HUES64 (cell line): ENCODE measurements at regions not wholly inside any gene's neighbourhood (a gene's known extent, or its start where the extent isn't known, plus 50 kb on each side); places are given as distances from the start of the nearest gene placed in this dataset.
"Not testable (repeated sequence)": the region's sequence is repeated elsewhere in the genome, so short reads cannot be mapped to it uniquely, and the experiment has no call there.

ENCODE experiments used
- H3K27ac ChIP-seq: 2 replicates; pipeline ENCODE4 v1.7.0; 2013; ENCODE audit warnings: low read depth, low read length, inconsistent platforms
- H3K27me3 ChIP-seq: 2 replicates; pipeline ENCODE4 v1.6.1; 2013; ENCODE audit warnings: mild to moderate bottlenecking, low read length; ENCODE audit not compliant: insufficient read depth
- H3K36me3 ChIP-seq: 2 replicates; pipeline ENCODE4 v1.6.1; 2013; ENCODE audit warnings: mild to moderate bottlenecking, low read length; ENCODE audit not compliant: insufficient read depth
- H3K4me1 ChIP-seq: 2 replicates; pipeline ENCODE4 v1.6.1; 2013; ENCODE audit warnings: mild to moderate bottlenecking, low read length, moderate library complexity; ENCODE audit not compliant: insufficient read depth
- H3K4me3 ChIP-seq: 2 replicates; pipeline ENCODE4 v1.5.1; 2013; ENCODE audit warnings: mild to moderate bottlenecking, low read length, moderate library complexity
- H3K9ac ChIP-seq: 2 replicates; pipeline ENCODE4 v1.6.1; 2013; ENCODE audit warnings: mild to moderate bottlenecking, low read depth, low read length
- H3K9me3 ChIP-seq: 2 replicates; pipeline ENCODE4 v1.6.1; 2013; ENCODE audit warnings: low read depth, low read length; ENCODE audit not compliant: insufficient read depth
- WGBS: fragments of 150-250, 120-280 bp; methylation state at CpG from one replicate; pipeline ENCODE4 v1.1.7; 2013; ENCODE audit warnings: missing lambda C conversion rate; 5-methylcytosine and 5-hydroxymethylcytosine counted together

- H3K4me3 ChIP-seq = no peak overlapping the region
- H3K36me3 ChIP-seq = no peaks in the 10 kb centered on the region
- no peak overlapping the region for H3K9ac ChIP-seq
- 100% methylated on average over 1 of the region's 1 CpG for WGBS
- no peaks in the 10 kb centered on the region for H3K27me3 ChIP-seq
- H3K4me1 ChIP-seq = no peaks in the 10 kb centered on the region
- H3K27ac ChIP-seq = no peak overlapping the region
- no peaks in the 10 kb centered on the region for H3K9me3 ChIP-seq
Measured at GRCh38 chr5:163846512-163846911, 341.1 kb downstream of the MAT2B start.

- no peaks in the 10 kb centered on the region for H3K27me3 ChIP-seq
- no peak overlapping the region for H3K4me3 ChIP-seq
- peaks cover 11% of the 10 kb centered on the region; the same call in 1 of the 2 replicates for H3K9me3 ChIP-seq
- H3K36me3 ChIP-seq = no peaks in the 10 kb centered on the region
- H3K4me1 ChIP-seq = no peaks in the 10 kb centered on the region
- no peak overlapping the region for H3K9ac ChIP-seq
- no CpG with 5 or more reads among the region's 1 CpG for WGBS
- H3K27ac ChIP-seq = no peak overlapping the region
Measured at GRCh38 chr5:163855754-163856153, 350.3 kb downstream of the MAT2B start.

GRCh38 chr5:163861670-163862069 lies 356.3 kb downstream of the MAT2B start:
- Histone ChIP-seq H3K9me3 (no peaks in the 10 kb centered on the region), H3K36me3 (no peaks in the 10 kb centered on the region), H3K4me1 (no peaks in the 10 kb centered on the region), H3K4me3 (no peak overlapping the region), H3K9ac (no peak overlapping the region), H3K27ac (no peak overlapping the region), H3K27me3 (no peaks in the 10 kb centered on the region)
- 82% methylated on average over 3 of the region's 3 CpGs for WGBS

- Histone ChIP-seq H3K9me3 (no peaks in the 10 kb centered on the region), H3K27ac (no peak overlapping the region), H3K4me3 (no peak overlapping the region), H3K4me1 (no peaks in the 10 kb centered on the region; the same call in 1 of the 2 replicates), H3K9ac (no peak overlapping the region), H3K27me3 (no peaks in the 10 kb centered on the region), H3K36me3 (no peaks in the 10 kb centered on the region)
- WGBS = 100% methylated on average over 1 of the region's 2 CpGs
Measured at GRCh38 chr5:163867324-163867723, 361.9 kb downstream of the MAT2B start.

DNA sequence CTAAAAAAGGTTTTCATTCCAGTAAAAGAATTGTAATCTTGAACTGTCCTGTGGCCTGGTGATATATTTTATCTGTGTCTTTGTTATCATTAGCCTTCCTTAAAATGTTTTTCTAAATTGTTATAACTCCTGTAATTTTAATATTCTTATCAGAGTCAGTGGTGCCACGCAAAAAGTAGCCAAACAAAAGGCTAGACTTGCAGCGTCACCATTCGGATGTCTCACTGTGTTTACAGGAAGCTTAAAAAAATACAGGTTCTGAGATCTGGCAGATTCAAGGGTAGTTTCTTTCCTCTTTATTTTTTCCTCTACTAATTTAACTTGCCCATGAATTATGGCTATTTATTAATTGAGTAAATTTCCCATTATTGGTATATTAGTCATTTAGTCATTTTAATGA lies 362.3 kb downstream of the MAT2B start:
- H3K4me1 ChIP-seq = no peaks in the 10 kb centered on the region; the same call in 1 of the 2 replicates
- 96% methylated on average over 3 of the region's 3 CpGs for WGBS
- H3K36me3 ChIP-seq = no peaks in the 10 kb centered on the region

DNA sequence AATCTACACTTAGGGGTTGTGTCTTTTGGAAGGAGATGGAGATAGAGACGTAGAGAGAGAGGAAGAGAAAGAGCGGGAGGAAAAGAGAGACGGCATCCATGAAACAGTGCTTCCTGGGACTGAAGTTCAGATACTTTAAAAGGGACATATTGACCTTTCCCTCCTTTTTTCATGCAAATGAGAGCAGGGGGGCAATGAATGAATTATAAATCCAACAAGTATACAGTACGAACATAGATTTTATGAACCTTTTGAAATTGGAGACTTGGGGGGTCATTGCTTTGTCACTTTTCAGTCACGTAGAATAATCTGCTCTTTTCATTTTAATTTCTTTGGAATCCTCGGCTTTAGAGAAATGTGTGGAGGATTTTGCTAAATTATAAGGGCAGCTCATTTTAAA lies 364.2 kb downstream of the MAT2B start:
- no peaks in the 10 kb centered on the region; the same call in 1 of the 2 replicates for H3K4me1 ChIP-seq
- H3K27me3 ChIP-seq = no peaks in the 10 kb centered on the region
- WGBS = 92% methylated on average over 6 of the region's 6 CpGs
- H3K9ac ChIP-seq = no peak overlapping the region
- H3K27ac ChIP-seq = no peak overlapping the region
- H3K4me3 ChIP-seq = no peak overlapping the region
- H3K36me3 ChIP-seq = no peaks in the 10 kb centered on the region
- H3K9me3 ChIP-seq = no peaks in the 10 kb centered on the region

More for the DNA sequence above, 362.3 kb downstream of the MAT2B start:
- Histone ChIP-seq H3K27ac (no peak overlapping the region), H3K9me3 (no peaks in the 10 kb centered on the region), H3K27me3 (no peaks in the 10 kb centered on the region), H3K9ac (no peak overlapping the region), H3K4me3 (no peak overlapping the region)

DNA sequence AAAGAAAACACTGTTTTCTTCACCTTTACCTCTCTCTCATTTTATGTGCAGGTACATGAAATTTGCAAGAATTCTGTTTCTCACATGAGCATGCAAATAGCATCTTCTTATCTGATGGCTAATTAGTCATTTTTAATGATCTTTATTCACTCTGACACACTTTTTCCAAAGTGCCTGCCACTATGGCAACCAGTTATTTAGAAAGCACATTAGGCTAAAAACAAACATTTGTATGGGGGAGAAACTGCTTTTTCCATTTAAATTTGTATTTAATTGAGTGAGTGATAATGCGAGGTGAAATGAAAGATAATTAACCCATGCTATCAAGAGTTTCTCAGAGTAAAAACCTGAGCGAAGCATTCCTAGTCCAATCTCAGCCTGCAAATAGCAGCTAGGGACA lies 365.0 kb downstream of the MAT2B start:
- H3K27me3 ChIP-seq = no peaks in the 10 kb centered on the region
- 88% methylated on average over 2 of the region's 2 CpGs for WGBS
- H3K36me3 ChIP-seq = no peaks in the 10 kb centered on the region
- no peak overlapping the region for H3K4me3 ChIP-seq
- H3K9me3 ChIP-seq = no peaks in the 10 kb centered on the region
- no peak overlapping the region for H3K27ac ChIP-seq
- H3K9ac ChIP-seq = no peak overlapping the region
- H3K4me1 ChIP-seq = no peaks in the 10 kb centered on the region; the same call in 1 of the 2 replicates

- H3K4me3 ChIP-seq = no peak overlapping the region
Measured at GRCh38 chr5:163874431-163874830, 369.0 kb downstream of the MAT2B start.

DNA sequence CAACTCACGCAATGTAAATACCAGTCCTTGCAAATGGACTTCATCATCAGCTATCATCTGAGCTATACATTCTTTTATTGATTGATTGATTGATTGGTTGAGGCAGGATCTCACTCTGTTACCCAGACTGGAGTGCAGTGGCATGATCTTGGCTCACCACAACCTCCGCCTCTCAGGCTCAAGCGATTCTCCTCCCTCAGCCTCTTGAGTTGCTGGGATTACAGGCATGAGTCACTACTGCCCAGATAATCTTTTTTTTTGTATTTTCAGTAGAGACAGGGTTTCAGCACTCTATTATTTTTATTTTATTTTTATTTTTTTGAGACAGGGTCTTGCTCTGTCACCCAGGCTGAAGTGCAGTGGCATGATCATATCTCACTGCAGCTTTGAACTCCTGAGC lies 369.5 kb downstream of the MAT2B start:
- H3K36me3 ChIP-seq, H3K9me3 ChIP-seq, H3K4me1 ChIP-seq, H3K4me3 ChIP-seq, H3K9ac ChIP-seq, H3K27ac ChIP-seq, H3K27me3 ChIP-seq: not testable (repeated sequence)
- WGBS = 92% methylated on average over 3 of the region's 3 CpGs

More at GRCh38 chr5:163874431-163874830, 369.0 kb downstream of the MAT2B start:
- no peaks in the 10 kb centered on the region for H3K36me3 ChIP-seq
- no peak overlapping the region for H3K27ac ChIP-seq
- no peaks in the 10 kb centered on the region; the same call in 1 of the 2 replicates for H3K4me1 ChIP-seq
- H3K27me3 ChIP-seq = no peaks in the 10 kb centered on the region
- H3K9ac ChIP-seq = no peak overlapping the region
- no peaks in the 10 kb centered on the region for H3K9me3 ChIP-seq

GRCh38 chr5:163877865-163878264 lies 372.4 kb downstream of the MAT2B start:
- Histone ChIP-seq H3K9ac (no peak overlapping the region), H3K4me1 (no peaks in the 10 kb centered on the region), H3K9me3 (no peaks in the 10 kb centered on the region), H3K36me3 (no peaks in the 10 kb centered on the region), H3K27me3 (no peaks in the 10 kb centered on the region), H3K27ac (no peak overlapping the region), H3K4me3 (no peak overlapping the region)
- WGBS = no CpG with 5 or more reads among the region's 1 CpG

GRCh38 chr5:163878490-163878889 lies 373.1 kb downstream of the MAT2B start:
- Histone ChIP-seq H3K9ac (no peak overlapping the region), H3K4me3 (no peak overlapping the region), H3K4me1 (no peaks in the 10 kb centered on the region), H3K27ac (no peak overlapping the region), H3K36me3 (no peaks in the 10 kb centered on the region), H3K9me3 (no peaks in the 10 kb centered on the region), H3K27me3 (no peaks in the 10 kb centered on the region)
- 100% methylated on average over 1 of the region's 1 CpG for WGBS

GRCh38 chr5:163880302-163880701 lies 374.9 kb downstream of the MAT2B start:
- Histone ChIP-seq H3K4me3 (no peak overlapping the region), H3K27ac (no peak overlapping the region), H3K9me3 (no peaks in the 10 kb centered on the region), H3K27me3 (no peaks in the 10 kb centered on the region), H3K9ac (no peak overlapping the region), H3K4me1 (no peaks in the 10 kb centered on the region), H3K36me3 (no peaks in the 10 kb centered on the region)
- 80% methylated on average over 1 of the region's 2 CpGs for WGBS
